HCT116 (cell line): ENCODE measurements at regions not wholly inside any gene's neighbourhood (a gene's known extent, or its start where the extent isn't known, plus 50 kb on each side); places are given as distances from the start of the nearest gene placed in this dataset.

Source experiments
- ATAC-seq: fragments of 200-7000 bp; cut with Tn5 transposase; 2 replicates; pipeline ENCODE4 v1.9.1; 2020; ENCODE audit warnings: mild to moderate bottlenecking, moderate library complexity
- BruUV-seq: library from RNA; stranded (reverse); fragments of 400-500 nt; replicated peaks from 2 replicates; lab custom pipeline; 2021; lab: Mats Ljungman, UMichigan
- CTCF ChIA-PET: fragments of 300-600 bp; sonication (Branson Sonifier 250); formaldehyde crosslinking; loops from one replicate; lab custom pipeline; 2021; ENCODE audit warnings: antibody characterized with exemption; lab: Charles Lee
- POLR2A ChIA-PET: fragments of 300-600, 350-600 bp; sonication (Branson Sonifier 250); formaldehyde crosslinking; loops from one replicate; lab custom pipeline; 2021; ENCODE audit warnings: antibody characterized with exemption; lab: Charles Lee
- RAD21 ChIA-PET, 2 experiments: fragments of 300-600 bp; sonication (Branson Sonifier 250); formaldehyde crosslinking; loops; one replicate each; lab custom pipeline; 2023; ENCODE audit warnings: low total read pairs in 2 of 2; ENCODE audit not compliant: uncharacterized antibody in 2 of 2, unreplicated experiment in 2 of 2, low non-redundant PET in 1 of 2; lab: Charles Lee
- DNase-seq: peaks from one replicate; pipeline ENCODE4 v3.0.0-alpha.2; 2010; ENCODE audit warnings: low read depth, low spot score
- H2AFZ ChIP-seq: fragments of 200-600 bp; shearing (Covaris generic), sonication (generic); 2 replicates; pipeline ENCODE4 v1.6.1; 2017; ENCODE audit warnings: low read depth, mixed run types, mixed read lengths, antibody characterized with exemption, low read length; ENCODE audit not compliant: poor library complexity, severe bottlenecking
- H3K27ac ChIP-seq: 2 replicates; pipeline ENCODE4 v1.5.1; 2012; ENCODE audit warnings: low read depth, low read length
- H3K27me3 ChIP-seq: fragments of 200-600 bp; sonication (generic); 2 replicates; pipeline ENCODE4 v1.6.1; 2016; ENCODE audit warnings: mixed run types, low read length, mixed read lengths; ENCODE audit not compliant: insufficient read depth
- H3K36me3 ChIP-seq, 2 experiments: fragments of 200-500 bp in 1 of 2; fragments of 200-600 bp in 1 of 2; sonication (Bioruptor generic) in 1 of 2; sonication (generic) in 1 of 2; 2 replicates each; pipeline versions ENCODE4 v1.5.1 to v1.6.1; 2014 to 2016; ENCODE audit warnings: low read length in 2 of 2, inconsistent platforms in 1 of 2, mixed read lengths in 1 of 2, mixed run types in 1 of 2; ENCODE audit not compliant: insufficient read depth in 2 of 2, control insufficient read depth in 1 of 2
- H3K4me1 ChIP-seq, 2 experiments: fragments of 200-600 bp in 1 of 2; sonication (generic) in 1 of 2; 2 replicates each; pipeline versions ENCODE4 v1.5.1 to v1.6.1; 2012 to 2017; ENCODE audit warnings: low read length in 2 of 2, inconsistent platforms in 1 of 2, mild to moderate bottlenecking in 1 of 2, mixed read lengths in 1 of 2, mixed run types in 1 of 2, moderate library complexity in 1 of 2; ENCODE audit not compliant: insufficient read depth in 2 of 2, control insufficient read depth in 1 of 2
- H3K4me2 ChIP-seq: fragments of 200-600 bp; sonication (generic); 2 replicates; pipeline ENCODE4 v1.6.1; 2017; ENCODE audit warnings: mixed run types, low read length, mixed read lengths
- H3K4me3 ChIP-seq, 2 experiments: fragments of 200-600 bp in 1 of 2; sonication (generic) in 1 of 2; replicated peaks in 1 of 2; 2 replicates each; pipeline ENCODE4 v1.5.1; 2011 to 2016; ENCODE audit warnings: low read length in 2 of 2, control low read depth in 1 of 2, low read depth in 1 of 2, mild to moderate bottlenecking in 1 of 2, mixed read lengths in 1 of 2, mixed run types in 1 of 2
- H3K79me2 ChIP-seq: fragments of 200-600 bp; sonication (generic); 2 replicates; pipeline ENCODE4 v1.6.1; 2017; ENCODE audit warnings: mild to moderate bottlenecking, mixed run types, low read length, moderate library complexity, mixed read lengths; ENCODE audit not compliant: insufficient read depth
- H3K9ac ChIP-seq: fragments of 200-600 bp; sonication (generic); 2 replicates; pipeline ENCODE4 v1.6.1; 2016; ENCODE audit warnings: low read length, mixed read lengths
- H3K9me2 ChIP-seq: fragments of 200-600 bp; sonication (generic), shearing (Covaris generic); 2 replicates; pipeline ENCODE4 v1.6.1; 2017; ENCODE audit warnings: mixed run types, mild to moderate bottlenecking, moderate library complexity; ENCODE audit not compliant: insufficient read depth
- H3K9me3 ChIP-seq, 2 experiments: fragments of 200-500 bp in 1 of 2; fragments of 200-600 bp in 1 of 2; sonication (Bioruptor generic) in 1 of 2; sonication (generic) in 1 of 2; 2 replicates each; pipeline ENCODE4 v1.6.1; 2014 to 2017; ENCODE audit warnings: low read length in 2 of 2, mixed read lengths in 2 of 2, inconsistent platforms in 1 of 2, low read depth in 1 of 2, mild to moderate bottlenecking in 1 of 2, mixed run types in 1 of 2, moderate library complexity in 1 of 2; ENCODE audit not compliant: control insufficient read depth in 1 of 2, insufficient read depth in 1 of 2
- H4K20me1 ChIP-seq: fragments of 200-600 bp; sonication (generic), shearing (Covaris generic); 2 replicates; pipeline ENCODE4 v1.6.1; 2017; ENCODE audit warnings: mixed run types, mild to moderate bottlenecking, moderate library complexity; ENCODE audit not compliant: insufficient read depth
- CBX3 ChIP-seq: IDR thresholded peaks from 2 replicates; pipeline ENCODE4 v1.6.1; 2012; ENCODE audit warnings: low read depth
- CEBPB ChIP-seq: IDR thresholded peaks from 2 replicates; pipeline ENCODE4 v1.6.1; 2012; ENCODE audit warnings: low read depth
- EGR1 ChIP-seq: IDR thresholded peaks from 2 replicates; pipeline ENCODE4 v1.6.1; 2012; ENCODE audit warnings: low read depth
- ELF1 ChIP-seq: IDR thresholded peaks from 2 replicates; pipeline ENCODE4 v1.6.1; 2012; ENCODE audit warnings: low read depth, borderline replicate concordance
- EZH2phosphoT487 ChIP-seq: fragments of 200-600 bp; IDR thresholded peaks from 2 replicates; pipeline ENCODE4 v1.6.1; 2018; ENCODE audit warnings: antibody characterized with exemption, borderline replicate concordance
- FOSL1 ChIP-seq: IDR thresholded peaks from 2 replicates; pipeline ENCODE4 v1.6.1; 2012; ENCODE audit warnings: low read depth
- SIN3A ChIP-seq: IDR thresholded peaks from 2 replicates; pipeline ENCODE4 v1.6.1; 2012; ENCODE audit warnings: low read depth
- SP1 ChIP-seq: IDR thresholded peaks from 2 replicates; pipeline ENCODE4 v1.6.1; 2012; ENCODE audit warnings: low read depth
- SRF ChIP-seq: IDR thresholded peaks from 2 replicates; pipeline ENCODE4 v1.6.1; 2012; ENCODE audit warnings: low read depth
- TCF7L2 ChIP-seq: IDR thresholded peaks from 2 replicates; pipeline ENCODE4 v1.7.0; 2011; ENCODE audit warnings: borderline replicate concordance, inconsistent platforms; ENCODE audit not compliant: insufficient read depth, insufficient read length; ENCODE audit errors: extremely low read depth
- YY1 ChIP-seq: IDR thresholded peaks from 2 replicates; pipeline ENCODE4 v1.6.1; 2011; ENCODE audit warnings: low read length, low read depth, moderate library complexity, mild to moderate bottlenecking; ENCODE audit not compliant: insufficient replicate concordance; ENCODE audit errors: extremely low read depth
- ZNF274 ChIP-seq: fragments of 200-500 bp; sonication (Bioruptor generic); IDR thresholded peaks from 2 replicates; pipeline ENCODE4 v1.6.1; 2014; ENCODE audit warnings: mild to moderate bottlenecking, low read depth, low read length, inconsistent platforms
- intact Hi-C: fragments of 100-400 bp; cut with micrococcal nuclease; formaldehyde crosslinking; loops from 2 replicates; pipeline ENCODE4 v1.10.0; 2022
- TF ChIP-seq, protein P1 (sequence below): IDR thresholded peaks from 2 replicates; pipeline ENCODE4 v1.6.1; 2012
- TF ChIP-seq, protein P2 (sequence below): IDR thresholded peaks from 2 replicates; pipeline ENCODE4 v1.6.1; 2012; ENCODE audit warnings: low read depth
- TF ChIP-seq, protein P3 (sequence below): IDR thresholded peaks from 2 replicates; pipeline ENCODE4 v1.6.1; 2011; ENCODE audit warnings: mild to moderate bottlenecking, low read length, moderate library complexity; ENCODE audit not compliant: insufficient replicate concordance; ENCODE audit errors: extremely low read depth

DNA sequence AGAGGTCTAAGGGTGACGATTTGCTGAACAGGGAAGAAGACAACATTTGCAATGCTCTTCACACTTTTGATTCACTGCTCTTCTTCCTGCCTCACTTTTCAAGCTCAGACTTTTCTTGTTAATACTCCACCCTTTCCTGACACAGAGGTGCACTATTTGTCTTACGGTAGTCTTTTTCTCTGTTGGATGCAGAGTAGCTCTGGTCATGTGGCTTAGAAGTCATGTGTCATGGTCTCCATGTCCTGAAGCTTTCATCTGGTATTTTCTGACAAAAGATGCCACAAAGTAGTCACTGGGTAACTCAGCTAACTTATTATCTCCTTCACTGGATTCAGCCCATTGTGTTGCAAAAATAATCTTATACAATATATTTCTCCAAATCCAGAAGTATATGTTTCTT lies 149.1 kb downstream of the TFEC start:
- no peak for TF ChIP-seq YY1
- TF ChIP-seq CEBPB = no peak
- TF ChIP-seq, protein P1, sequence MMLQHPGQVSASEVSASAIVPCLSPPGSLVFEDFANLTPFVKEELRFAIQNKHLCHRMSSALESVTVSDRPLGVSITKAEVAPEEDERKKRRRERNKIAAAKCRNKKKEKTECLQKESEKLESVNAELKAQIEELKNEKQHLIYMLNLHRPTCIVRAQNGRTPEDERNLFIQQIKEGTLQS = no peak
- no peak for TF ChIP-seq SP1
- TF ChIP-seq ELF1 = no peak
- no peak for TF ChIP-seq EGR1
- TF ChIP-seq FOSL1 = no peak
- TF ChIP-seq, protein P2, sequence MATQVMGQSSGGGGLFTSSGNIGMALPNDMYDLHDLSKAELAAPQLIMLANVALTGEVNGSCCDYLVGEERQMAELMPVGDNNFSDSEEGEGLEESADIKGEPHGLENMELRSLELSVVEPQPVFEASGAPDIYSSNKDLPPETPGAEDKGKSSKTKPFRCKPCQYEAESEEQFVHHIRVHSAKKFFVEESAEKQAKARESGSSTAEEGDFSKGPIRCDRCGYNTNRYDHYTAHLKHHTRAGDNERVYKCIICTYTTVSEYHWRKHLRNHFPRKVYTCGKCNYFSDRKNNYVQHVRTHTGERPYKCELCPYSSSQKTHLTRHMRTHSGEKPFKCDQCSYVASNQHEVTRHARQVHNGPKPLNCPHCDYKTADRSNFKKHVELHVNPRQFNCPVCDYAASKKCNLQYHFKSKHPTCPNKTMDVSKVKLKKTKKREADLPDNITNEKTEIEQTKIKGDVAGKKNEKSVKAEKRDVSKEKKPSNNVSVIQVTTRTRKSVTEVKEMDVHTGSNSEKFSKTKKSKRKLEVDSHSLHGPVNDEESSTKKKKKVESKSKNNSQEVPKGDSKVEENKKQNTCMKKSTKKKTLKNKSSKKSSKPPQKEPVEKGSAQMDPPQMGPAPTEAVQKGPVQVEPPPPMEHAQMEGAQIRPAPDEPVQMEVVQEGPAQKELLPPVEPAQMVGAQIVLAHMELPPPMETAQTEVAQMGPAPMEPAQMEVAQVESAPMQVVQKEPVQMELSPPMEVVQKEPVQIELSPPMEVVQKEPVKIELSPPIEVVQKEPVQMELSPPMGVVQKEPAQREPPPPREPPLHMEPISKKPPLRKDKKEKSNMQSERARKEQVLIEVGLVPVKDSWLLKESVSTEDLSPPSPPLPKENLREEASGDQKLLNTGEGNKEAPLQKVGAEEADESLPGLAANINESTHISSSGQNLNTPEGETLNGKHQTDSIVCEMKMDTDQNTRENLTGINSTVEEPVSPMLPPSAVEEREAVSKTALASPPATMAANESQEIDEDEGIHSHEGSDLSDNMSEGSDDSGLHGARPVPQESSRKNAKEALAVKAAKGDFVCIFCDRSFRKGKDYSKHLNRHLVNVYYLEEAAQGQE = no peak
- TF ChIP-seq SIN3A = no peak
- TF ChIP-seq TCF7L2 = no peak
- no peak for TF ChIP-seq ZNF274
- TF ChIP-seq, protein P3, sequence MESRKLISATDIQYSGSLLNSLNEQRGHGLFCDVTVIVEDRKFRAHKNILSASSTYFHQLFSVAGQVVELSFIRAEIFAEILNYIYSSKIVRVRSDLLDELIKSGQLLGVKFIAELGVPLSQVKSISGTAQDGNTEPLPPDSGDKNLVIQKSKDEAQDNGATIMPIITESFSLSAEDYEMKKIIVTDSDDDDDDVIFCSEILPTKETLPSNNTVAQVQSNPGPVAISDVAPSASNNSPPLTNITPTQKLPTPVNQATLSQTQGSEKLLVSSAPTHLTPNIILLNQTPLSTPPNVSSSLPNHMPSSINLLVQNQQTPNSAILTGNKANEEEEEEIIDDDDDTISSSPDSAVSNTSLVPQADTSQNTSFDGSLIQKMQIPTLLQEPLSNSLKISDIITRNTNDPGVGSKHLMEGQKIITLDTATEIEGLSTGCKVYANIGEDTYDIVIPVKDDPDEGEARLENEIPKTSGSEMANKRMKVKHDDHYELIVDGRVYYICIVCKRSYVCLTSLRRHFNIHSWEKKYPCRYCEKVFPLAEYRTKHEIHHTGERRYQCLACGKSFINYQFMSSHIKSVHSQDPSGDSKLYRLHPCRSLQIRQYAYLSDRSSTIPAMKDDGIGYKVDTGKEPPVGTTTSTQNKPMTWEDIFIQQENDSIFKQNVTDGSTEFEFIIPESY = no peak
- TF ChIP-seq EZH2phosphoT487 = no peak
- no peak for TF ChIP-seq SRF
- TF ChIP-seq CBX3 = no peak
- Histone ChIP-seq H3K9me2 (no peaks in the 10 kb centered on the region), H3K4me3 (no peak overlapping the region), H3K36me3 (no peaks in the 10 kb centered on the region), H3K27me3 (no peaks in the 10 kb centered on the region), H3K9me3 (no peaks in the 10 kb centered on the region), H3K4me2 (no peak overlapping the region), H3K27ac (no peak overlapping the region), H4K20me1 (no peaks in the 10 kb centered on the region), H2AFZ (no peak overlapping the region), H3K4me1 (no peaks in the 10 kb centered on the region), H3K79me2 (no peaks in the 10 kb centered on the region), H3K9ac (no peak overlapping the region)
- intact Hi-C loops = no loop called here
- BruUV-seq = no TSS peak
- no peak for DNase-seq
- ChIA-PET POLR2A (interaction anchor here (1.1 kb wide), 1 partner anchor 9 kb away, joined by 3 read pairs; no protein-coding TSS in a partner anchor), CTCF (no interaction called here), RAD21 (no interaction called here)
- ATAC-seq = no peak
